ENCODE measurements at regions not wholly inside any gene's neighbourhood (a gene's known extent, or its start where the extent isn't known, plus 50 kb on each side); places are given as distances from the start of the nearest gene placed in this dataset.

- Histone ChIP-seq H3K27ac (no peak overlapping the region), H3K36me3 (no peaks in the 10 kb centered on the region), H3K4me1 (no peaks in the 10 kb centered on the region), H3K4me3 (no peak overlapping the region), H3K9me3 (no peaks in the 10 kb centered on the region), H3K27me3 (no peaks in the 10 kb centered on the region)
- TF ChIP-seq, protein P1, sequence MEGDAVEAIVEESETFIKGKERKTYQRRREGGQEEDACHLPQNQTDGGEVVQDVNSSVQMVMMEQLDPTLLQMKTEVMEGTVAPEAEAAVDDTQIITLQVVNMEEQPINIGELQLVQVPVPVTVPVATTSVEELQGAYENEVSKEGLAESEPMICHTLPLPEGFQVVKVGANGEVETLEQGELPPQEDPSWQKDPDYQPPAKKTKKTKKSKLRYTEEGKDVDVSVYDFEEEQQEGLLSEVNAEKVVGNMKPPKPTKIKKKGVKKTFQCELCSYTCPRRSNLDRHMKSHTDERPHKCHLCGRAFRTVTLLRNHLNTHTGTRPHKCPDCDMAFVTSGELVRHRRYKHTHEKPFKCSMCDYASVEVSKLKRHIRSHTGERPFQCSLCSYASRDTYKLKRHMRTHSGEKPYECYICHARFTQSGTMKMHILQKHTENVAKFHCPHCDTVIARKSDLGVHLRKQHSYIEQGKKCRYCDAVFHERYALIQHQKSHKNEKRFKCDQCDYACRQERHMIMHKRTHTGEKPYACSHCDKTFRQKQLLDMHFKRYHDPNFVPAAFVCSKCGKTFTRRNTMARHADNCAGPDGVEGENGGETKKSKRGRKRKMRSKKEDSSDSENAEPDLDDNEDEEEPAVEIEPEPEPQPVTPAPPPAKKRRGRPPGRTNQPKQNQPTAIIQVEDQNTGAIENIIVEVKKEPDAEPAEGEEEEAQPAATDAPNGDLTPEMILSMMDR (IDR thresholded peaks at IDR 0.05) = no peak
- DNase-seq (ENCODE audit: low spot score) = no peak
These were observed 173.9 kb upstream of the TBL1XR1 start for GRCh38 chr3:177371146-177371545.

GRCh38 chr3:177371888-177372287 is 174.6 kb upstream of the TBL1XR1 start:
- Histone ChIP-seq H3K9me3 (no peaks in the 10 kb centered on the region), H3K27ac (no peak overlapping the region), H3K4me3 (no peak overlapping the region), H3K27me3 (no peaks in the 10 kb centered on the region), H3K36me3 (no peaks in the 10 kb centered on the region), H3K4me1 (no peaks in the 10 kb centered on the region)
- no peak for DNase-seq (ENCODE audit: low spot score)
- TF ChIP-seq, protein P1 (IDR thresholded peaks at IDR 0.05) = no peak

DNA sequence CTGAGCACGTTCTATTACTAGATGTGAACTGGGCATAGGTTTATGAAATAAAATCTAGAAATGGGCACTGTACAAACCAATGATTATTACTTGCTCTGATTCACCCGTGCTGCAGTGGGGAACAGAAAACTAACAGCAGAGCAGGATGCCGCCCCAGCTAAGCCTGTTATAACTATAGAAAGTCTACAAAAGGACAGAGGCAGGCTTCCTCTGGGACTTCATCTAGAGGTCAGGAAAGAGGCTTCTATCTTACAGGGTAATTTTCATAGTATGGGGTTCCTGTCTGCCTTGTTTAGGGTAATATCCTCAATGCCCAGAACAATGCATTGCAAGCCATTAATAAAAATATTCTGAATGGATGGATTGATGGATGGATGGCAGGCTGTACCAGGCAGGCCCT is 177.0 kb upstream of the TBL1XR1 start:
- DNase-seq (ENCODE audit: low spot score) = no peak
- Histone ChIP-seq H3K27me3 (no peaks in the 10 kb centered on the region), H3K9me3 (no peaks in the 10 kb centered on the region), H3K36me3 (no peaks in the 10 kb centered on the region), H3K4me1 (no peaks in the 10 kb centered on the region), H3K4me3 (no peak overlapping the region), H3K27ac (no peak overlapping the region)
- TF ChIP-seq, protein P1 (IDR thresholded peaks at IDR 0.05) = no peak

DNA sequence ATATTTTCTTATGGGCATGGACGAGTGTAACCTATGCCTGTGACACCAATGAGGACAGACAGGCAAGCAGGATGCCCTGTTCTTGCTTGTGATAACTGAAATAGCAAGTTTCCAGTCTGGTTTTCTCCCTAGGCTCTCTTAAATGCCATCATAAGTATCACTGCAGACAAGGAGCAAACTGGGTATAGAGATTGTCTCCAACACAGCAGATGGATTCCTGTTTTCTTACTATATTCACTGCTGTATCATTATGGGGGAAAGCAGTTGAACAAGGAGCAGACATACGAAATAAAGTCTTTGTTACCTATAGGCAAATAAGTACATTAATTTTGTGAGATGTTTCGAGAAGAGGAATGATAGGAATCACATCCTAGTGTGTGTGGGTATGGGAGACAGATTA is 178.0 kb upstream of the TBL1XR1 start:
- no peaks in the 10 kb centered on the region for H3K36me3 ChIP-seq
- no peaks in the 10 kb centered on the region for H3K4me1 ChIP-seq
- H3K27ac ChIP-seq = no peak overlapping the region
- no peak for DNase-seq (ENCODE audit: low spot score)
- H3K4me3 ChIP-seq = no peak overlapping the region
- H3K9me3 ChIP-seq = no peaks in the 10 kb centered on the region
- TF ChIP-seq, protein P1 (IDR thresholded peaks at IDR 0.05) = no peak
- no peaks in the 10 kb centered on the region for H3K27me3 ChIP-seq

DNA sequence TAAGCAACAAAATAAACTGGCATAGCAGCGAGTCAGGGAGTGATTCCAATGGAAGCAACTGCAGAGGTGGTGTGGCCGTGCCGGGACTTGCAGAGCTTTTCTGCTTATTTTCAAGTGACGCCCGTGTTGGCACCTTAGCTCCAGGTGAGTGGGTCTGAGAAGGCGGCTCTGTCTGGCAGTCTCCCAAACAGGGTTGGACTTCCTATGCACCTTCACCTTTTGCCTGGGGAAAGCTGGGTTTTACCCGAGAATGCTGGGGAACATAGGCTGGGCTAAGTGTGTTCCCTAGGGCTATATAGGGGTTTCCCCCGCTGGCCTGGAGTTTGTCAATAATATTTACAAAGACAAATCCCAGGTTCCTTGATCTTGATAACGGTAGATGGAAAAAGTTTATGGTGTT is 179.9 kb upstream of the TBL1XR1 start:
- Histone ChIP-seq H3K9me3 (peaks cover 0 to 6% of the 10 kb centered on the region in 2 donors), H3K4me1 (no peaks in the 10 kb centered on the region), H3K27ac (no peak overlapping the region), H3K4me3 (no peak overlapping the region), H3K27me3 (no peaks in the 10 kb centered on the region), H3K36me3 (no peaks in the 10 kb centered on the region)
- DNase-seq (ENCODE audit: low spot score) = no peak
- TF ChIP-seq, protein P1 (IDR thresholded peaks at IDR 0.05) = no peak

GRCh38 chr3:177378168-177378567 is 180.9 kb upstream of the TBL1XR1 start:
- Histone ChIP-seq H3K4me1 (no peaks in the 10 kb centered on the region), H3K9me3 (peaks cover 0 to 6% of the 10 kb centered on the region in 2 donors), H3K27me3 (no peaks in the 10 kb centered on the region), H3K36me3 (no peaks in the 10 kb centered on the region), H3K27ac (no peak overlapping the region), H3K4me3 (no peak overlapping the region)
- no peak for DNase-seq (ENCODE audit: low spot score)
- TF ChIP-seq, protein P1 (IDR thresholded peaks at IDR 0.05) = no peak
